ENCODE measurements at regions not wholly inside any gene's neighbourhood (a gene's known extent, or its start where the extent isn't known, plus 50 kb on each side); places are given as distances from the start of the nearest gene placed in this dataset.

- Histone ChIP-seq H2BK20ac (ENCODE audit: low read depth, low read length) (no peak overlapping the region), H3K9me1 (ENCODE audit: insufficient read depth, low read length) (no peaks in the 10 kb centered on the region), H3K4me2 (ENCODE audit: low read depth, low read length) (no peak overlapping the region), H3K27me3 (ENCODE audit: control insufficient read depth, insufficient read depth, low read length) (no peaks in the 10 kb centered on the region), H3K9ac (ENCODE audit: low read depth, low read length) (no peak overlapping the region), H3K9me3 (ENCODE audit: control insufficient read depth, insufficient read depth, low read length) (peaks cover 44% of the 10 kb centered on the region; the same call in 1 of the 2 replicates), H3K4me3 (ENCODE audit: insufficient read depth, low read depth, low read length) (no peak overlapping the region), H2AFZ (replicated peaks; ENCODE audit: low read length, poor library complexity) (no peak overlapping the region), H3K79me1 (ENCODE audit: low read depth in 1 of 2, low read length in 2 of 2) (no peaks in the 10 kb centered on the region), H4K8ac (ENCODE audit: low read depth in 2 of 2, low read length in 2 of 2) (no peak overlapping the region), H3K4me1 (ENCODE audit: control insufficient read depth, insufficient read depth, low read length) (no peaks in the 10 kb centered on the region), H4K5ac (ENCODE audit: low read depth, low read length) (no peak overlapping the region), H2AK5ac (ENCODE audit: low read depth, low read length) (no peak overlapping the region), H3K23ac (ENCODE audit: low read depth, low read length) (no peak overlapping the region), H3K18ac (ENCODE audit: low read depth, low read length) (no peak overlapping the region), H3K14ac (replicated peaks; ENCODE audit: low read depth, low read length) (no peak overlapping the region), H3K27ac (ENCODE audit: insufficient read depth, low read length) (no peak overlapping the region), H3K36me3 (ENCODE audit: control insufficient read depth, insufficient read depth, low read length) (no peaks in the 10 kb centered on the region), H2BK15ac (ENCODE audit: low read depth, low read length) (no peak overlapping the region), H2BK120ac (ENCODE audit: low read depth, low read length) (no peak overlapping the region), H2AK9ac (replicated peaks; ENCODE audit: low read depth, low read length, poor library complexity) (no peak overlapping the region), H2BK5ac (ENCODE audit: low read depth, low read length, poor library complexity, severe bottlenecking) (no peak overlapping the region), H4K20me1 (ENCODE audit: insufficient read depth, low read length) (no peaks in the 10 kb centered on the region), H3K56ac (ENCODE audit: extremely low read depth, insufficient read depth, low read length) (no peak overlapping the region), H4K91ac (ENCODE audit: insufficient read depth, low read depth, low read length) (no peak overlapping the region), H3K4ac (ENCODE audit: low read depth, low read length) (no peak overlapping the region)
- no peak for TF ChIP-seq ELK1 (IDR thresholded peaks at IDR 0.05; ENCODE audit: borderline replicate concordance, low read depth, low read length)
- TF ChIP-seq FOS (IDR thresholded peaks at IDR 0.05; ENCODE audit: low read depth, low read length), result no peak
- TF ChIP-seq CTCF (conservative IDR thresholded peaks at IDR 0.05; ENCODE audit: low read depth, low read length), result no peak
- TF ChIP-seq MAZ (IDR thresholded peaks at IDR 0.05; ENCODE audit: borderline replicate concordance, low read depth, low read length), result no peak
- TF ChIP-seq RFX5 (IDR thresholded peaks at IDR 0.05; ENCODE audit: low read depth, low read length), result no peak
- TF ChIP-seq CEBPB (IDR thresholded peaks at IDR 0.05; ENCODE audit: low read depth, low read length), result no peak
- no peak for TF ChIP-seq POLR2A (IDR thresholded peaks at IDR 0.05; ENCODE audit: low read depth, low read length)
- TF ChIP-seq BHLHE40 (IDR thresholded peaks at IDR 0.05; ENCODE audit: low read depth, low read length), result no peak
- no peak for TF ChIP-seq RCOR1 (IDR thresholded peaks at IDR 0.05; ENCODE audit: insufficient replicate concordance, low read length)
- no peak for TF ChIP-seq USF2 (IDR thresholded peaks at IDR 0.05; ENCODE audit: low read depth, low read length)
- TF ChIP-seq MAFK (IDR thresholded peaks at IDR 0.05; ENCODE audit: low read depth, low read length), result no peak
- TF ChIP-seq NFE2L2 (IDR thresholded peaks at IDR 0.05; ENCODE audit: low read depth, low read length), result no peak
- no peak for TF ChIP-seq CHD1 (IDR thresholded peaks at IDR 0.05; ENCODE audit: low read depth, low read length)
- in situ Hi-C loops (cut with MboI; ENCODE audit: low sequenced_read_pairs) (no loop called here), intact Hi-C loops (cut with micrococcal nuclease) (no loop called here), dilution Hi-C loops (cut with HindIII; ENCODE audit: low sequenced_read_pairs, unreplicated experiment) (no loop called here)
- WGBS, 2 experiments (ENCODE audit: extremely low coverage in 2 of 2, insufficient read length in 1 of 2), result 18% methylated on average over 2 of the region's 7 CpGs; no CpG with 5 or more reads in 1 of the 2 experiments
- CTCF ChIA-PET, result no interaction called here
- no TSS peak for BruUV-seq (replicated peaks)
- no peak for ATAC-seq (ENCODE audit: low read depth)
- no peak for DNase-seq
- POLR2A ChIA-PET (ENCODE audit: unreplicated experiment), result no interaction called here
These were observed 199.5 kb upstream of the SFSWAP start for GRCh38 chr12:131511391-131511802.

All from IMR-90 (cell line).